AG04449 (cell line): ENCODE measurements at regions not wholly inside any gene's neighbourhood (a gene's known extent, or its start where the extent isn't known, plus 50 kb on each side); places are given as distances from the start of the nearest gene placed in this dataset.

Source experiments
- CTCF ChIA-PET: fragments of 350-600 bp; formaldehyde crosslinking; extraction: SDS; loops from one replicate; lab custom pipeline; 2021; ENCODE audit warnings: antibody characterized with exemption; lab: Yijun Ruan, JAX
- POLR2A ChIA-PET: fragments of 400-600, 350-600 bp; formaldehyde crosslinking; extraction: SDS; loops from one replicate; lab custom pipeline; 2020; ENCODE audit warnings: antibody characterized with exemption, inconsistent platforms; lab: Yijun Ruan, JAX
- DNase-seq: peaks from one replicate; pipeline ENCODE4 v3.0.0-alpha.2; 2010; ENCODE audit warnings: low read depth, low spot score
- H3K4me3 ChIP-seq: 2 replicates; pipeline ENCODE4 v1.5.1; 2011; ENCODE audit warnings: low read depth, mild to moderate bottlenecking, control low read depth, low read length
- TF ChIP-seq, protein P1 (sequence below): IDR thresholded peaks from one replicate; pipeline ENCODE4 v1.5.1; 2011; ENCODE audit warnings: mild to moderate bottlenecking, moderate library complexity, low read length, control low read depth, inconsistent platforms; ENCODE audit not compliant: insufficient read depth; ENCODE audit errors: missing control alignments

DNA sequence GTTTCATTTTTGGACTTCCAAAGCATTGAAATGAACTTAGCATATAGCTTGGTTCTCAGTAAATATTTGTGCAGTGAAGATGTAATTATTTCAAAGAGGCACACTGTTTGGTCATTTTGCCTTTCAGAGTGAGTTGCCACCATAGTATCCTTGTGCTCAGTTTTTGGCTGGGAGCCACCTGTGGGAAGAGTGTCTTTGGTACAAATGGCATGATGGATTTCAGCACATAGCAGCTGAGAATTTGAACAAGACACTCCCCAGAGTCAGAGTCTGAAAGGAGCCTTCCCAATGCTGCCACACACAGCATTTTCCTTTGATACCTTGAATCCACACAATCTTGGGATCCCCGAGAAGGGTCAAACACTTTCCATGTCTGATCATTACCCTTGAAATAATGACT is 897.2 kb upstream of the ARPP21 start:
- no peak for DNase-seq
- H3K4me3 ChIP-seq, result no peak overlapping the region
- TF ChIP-seq, protein P1, sequence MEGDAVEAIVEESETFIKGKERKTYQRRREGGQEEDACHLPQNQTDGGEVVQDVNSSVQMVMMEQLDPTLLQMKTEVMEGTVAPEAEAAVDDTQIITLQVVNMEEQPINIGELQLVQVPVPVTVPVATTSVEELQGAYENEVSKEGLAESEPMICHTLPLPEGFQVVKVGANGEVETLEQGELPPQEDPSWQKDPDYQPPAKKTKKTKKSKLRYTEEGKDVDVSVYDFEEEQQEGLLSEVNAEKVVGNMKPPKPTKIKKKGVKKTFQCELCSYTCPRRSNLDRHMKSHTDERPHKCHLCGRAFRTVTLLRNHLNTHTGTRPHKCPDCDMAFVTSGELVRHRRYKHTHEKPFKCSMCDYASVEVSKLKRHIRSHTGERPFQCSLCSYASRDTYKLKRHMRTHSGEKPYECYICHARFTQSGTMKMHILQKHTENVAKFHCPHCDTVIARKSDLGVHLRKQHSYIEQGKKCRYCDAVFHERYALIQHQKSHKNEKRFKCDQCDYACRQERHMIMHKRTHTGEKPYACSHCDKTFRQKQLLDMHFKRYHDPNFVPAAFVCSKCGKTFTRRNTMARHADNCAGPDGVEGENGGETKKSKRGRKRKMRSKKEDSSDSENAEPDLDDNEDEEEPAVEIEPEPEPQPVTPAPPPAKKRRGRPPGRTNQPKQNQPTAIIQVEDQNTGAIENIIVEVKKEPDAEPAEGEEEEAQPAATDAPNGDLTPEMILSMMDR, result no peak
- CTCF ChIA-PET, result no interaction called here
- POLR2A ChIA-PET, result no interaction called here

DNA sequence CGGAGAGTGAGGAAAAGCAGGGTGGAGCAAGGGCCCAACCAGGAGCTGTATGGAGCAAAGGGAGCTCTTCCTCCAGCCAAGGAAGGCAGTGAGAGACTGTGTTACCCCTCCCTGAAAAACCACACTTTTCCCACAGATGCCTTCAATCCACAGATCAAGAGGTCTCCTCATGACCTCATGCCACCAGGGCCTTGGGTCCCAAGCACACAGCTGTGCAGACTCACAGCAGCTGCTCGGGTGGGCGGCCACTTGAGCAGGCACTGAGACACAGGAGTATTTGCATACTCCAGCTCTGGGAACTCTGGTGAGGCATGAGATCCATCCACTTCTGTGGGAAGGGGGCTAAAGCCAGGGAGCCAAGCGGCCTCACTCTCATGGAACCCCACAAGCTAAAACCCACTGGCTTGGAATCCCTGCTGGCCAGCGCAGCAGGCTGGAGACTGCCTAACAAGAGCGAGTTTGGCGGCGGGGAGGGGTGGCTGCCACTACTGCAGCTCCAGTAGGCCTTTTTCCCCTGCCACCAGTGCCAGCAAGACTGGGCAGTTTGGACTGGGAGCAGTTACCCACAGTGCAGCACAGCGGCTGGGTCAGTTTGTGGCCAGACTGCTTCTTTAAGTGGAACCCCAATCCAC is 880.6 kb upstream of the ARPP21 start:
- ChIA-PET POLR2A (no interaction called here), CTCF (no interaction called here)
- no peak for DNase-seq
- no peak overlapping the region for H3K4me3 ChIP-seq
- TF ChIP-seq, protein P1, result no peak

DNA sequence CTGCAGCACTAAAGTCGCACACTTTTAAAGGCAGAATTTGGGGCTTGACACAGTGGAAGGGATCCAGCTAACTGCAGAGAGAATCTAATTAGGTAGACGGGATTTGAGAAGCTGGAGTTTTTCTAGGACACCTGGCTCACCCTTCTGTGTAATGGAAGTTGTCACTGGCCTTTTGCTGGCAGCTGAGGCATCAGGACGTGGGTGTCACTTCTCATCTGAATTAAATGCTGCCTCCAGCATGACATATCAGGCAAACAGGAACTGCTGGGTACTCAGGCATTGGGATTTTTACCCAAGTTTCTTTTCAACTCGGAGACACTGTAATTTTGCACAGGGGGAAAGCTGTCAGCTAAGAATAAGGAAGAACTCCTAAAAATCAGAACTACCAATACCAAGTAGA is 861.9 kb upstream of the ARPP21 start:
- CTCF ChIA-PET, result no interaction called here
- POLR2A ChIA-PET, result no interaction called here
- no peak overlapping the region for H3K4me3 ChIP-seq
- TF ChIP-seq, protein P1, result no peak
- DNase-seq, result no peak

DNA sequence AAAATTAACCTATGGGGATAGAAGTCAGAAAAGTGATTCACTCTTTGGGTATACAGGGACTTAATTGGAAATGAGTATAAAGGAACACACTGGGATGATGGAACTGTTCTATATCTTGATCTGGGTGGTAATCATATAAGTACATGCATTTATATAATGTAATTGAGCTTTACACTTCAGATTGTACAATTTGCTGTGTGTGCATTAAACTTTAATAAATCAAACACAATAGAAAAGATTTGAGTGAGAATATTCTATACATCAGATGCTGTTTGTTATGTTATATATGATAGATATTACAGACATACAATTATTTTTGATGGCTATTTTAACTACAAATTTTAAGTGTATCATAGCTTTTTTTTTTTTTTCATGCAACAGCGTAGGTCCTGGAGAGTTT is 860.2 kb upstream of the ARPP21 start:
- CTCF ChIA-PET, result no interaction called here
- no peak overlapping the region for H3K4me3 ChIP-seq
- POLR2A ChIA-PET, result no interaction called here
- no peak for DNase-seq
- TF ChIP-seq, protein P1, result no peak

DNA sequence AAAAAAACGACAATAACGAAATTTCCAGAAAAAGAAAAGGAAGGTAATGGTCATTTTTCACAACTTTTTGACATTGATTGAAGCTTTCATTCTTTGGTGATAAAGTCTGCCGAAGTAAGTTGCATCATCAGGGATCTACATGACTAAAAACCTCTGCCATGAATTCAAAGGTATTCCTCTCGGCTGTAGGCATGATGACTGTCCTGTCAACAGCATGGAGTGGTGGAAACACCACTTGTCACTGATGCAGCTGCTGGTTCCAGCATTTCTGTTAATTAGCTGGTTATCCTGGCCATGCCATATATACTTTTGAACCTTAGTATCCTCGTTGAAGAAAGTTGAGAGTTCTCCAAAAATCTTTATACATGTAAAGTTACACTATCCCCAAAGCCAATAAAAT is 859.0 kb upstream of the ARPP21 start:
- TF ChIP-seq, protein P1, result no peak
- no peak overlapping the region for H3K4me3 ChIP-seq
- ChIA-PET POLR2A (no interaction called here), CTCF (no interaction called here)
- DNase-seq, result no peak

DNA sequence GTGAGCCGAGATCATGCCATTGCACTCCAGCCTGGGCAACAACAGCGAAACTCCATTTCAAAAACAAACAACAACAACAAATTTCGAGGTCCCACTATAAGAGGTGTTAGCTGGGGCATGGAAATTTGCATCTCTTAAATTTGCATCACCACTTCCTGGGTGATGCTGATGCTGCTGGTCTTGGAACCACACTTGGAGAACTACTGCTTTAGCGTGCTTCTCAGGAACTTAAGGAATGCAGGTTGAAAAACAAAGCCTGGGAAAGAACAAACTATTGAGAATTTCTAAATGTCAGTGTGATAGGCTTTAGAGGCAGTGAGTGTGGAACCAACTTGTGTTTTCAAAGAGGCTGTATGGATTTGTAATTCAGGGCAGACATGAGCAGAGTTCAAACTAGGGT is 858.4 kb upstream of the ARPP21 start:
- TF ChIP-seq, protein P1, result no peak
- DNase-seq, result no peak
- POLR2A ChIA-PET, result no interaction called here
- CTCF ChIA-PET, result no interaction called here
- H3K4me3 ChIP-seq, result no peak overlapping the region
